HG02981 (cell line): ENCODE measurements at regions not wholly inside any gene's neighbourhood (a gene's known extent, or its start where the extent isn't known, plus 50 kb on each side); places are given as distances from the start of the nearest gene placed in this dataset.
"Not testable (repeated sequence)": the region's sequence is repeated elsewhere in the genome, so short reads cannot be mapped to it uniquely, and the experiment has no call there.

Source experiments
- ATAC-seq: cut with Tn5 transposase; IDR thresholded peaks from one replicate; pipeline ENCODE4 v1.9.1; 2021; ENCODE audit warnings: mild to moderate bottlenecking, moderate library complexity; ENCODE audit not compliant: unreplicated experiment

GRCh38 chr6:103496588-103496987, 1363.1 kb downstream of the HACE1 start:
- ATAC-seq = not testable (repeated sequence)

DNA sequence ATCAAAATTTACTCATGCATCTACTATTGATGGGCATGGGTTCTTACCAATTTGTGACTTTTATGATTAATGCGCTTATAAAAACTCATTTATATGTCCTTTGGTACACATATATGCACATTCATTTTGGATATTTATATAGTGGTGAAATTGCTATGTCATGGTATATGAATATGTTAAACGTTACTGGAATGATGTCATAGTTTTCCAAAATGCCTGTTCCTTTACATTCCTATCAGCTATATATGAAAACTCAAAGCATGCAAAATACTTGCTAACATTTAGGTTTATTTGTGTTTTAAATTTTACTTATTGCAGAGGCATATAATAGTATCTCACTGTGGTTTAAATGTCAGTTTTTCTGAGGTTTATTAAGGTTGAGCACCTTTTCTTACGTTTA, 1403.1 kb downstream of the HACE1 start:
- ATAC-seq = no peak

DNA sequence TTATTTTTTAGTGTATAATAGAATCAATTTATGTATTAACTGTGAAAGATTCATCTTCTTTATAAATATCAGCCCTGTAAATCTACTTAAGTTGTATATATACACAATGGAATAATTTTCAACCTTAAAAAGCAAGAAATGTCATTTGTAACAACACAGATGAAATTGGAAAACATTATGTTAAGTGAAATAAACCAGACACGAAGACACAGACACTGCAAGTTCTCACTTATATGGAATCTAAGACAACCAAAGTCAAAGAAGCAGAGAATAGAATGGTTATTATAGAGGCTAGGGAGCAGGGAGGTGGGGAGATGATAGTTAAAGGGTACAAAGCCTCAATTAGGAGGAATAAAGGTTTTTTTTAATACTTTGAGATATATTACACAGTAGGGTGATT, 1404.4 kb downstream of the HACE1 start:
- ATAC-seq = no peak

- no peak for ATAC-seq
Observed at GRCh38 chr6:103409475-103409874, 1450.2 kb downstream of the HACE1 start.

DNA sequence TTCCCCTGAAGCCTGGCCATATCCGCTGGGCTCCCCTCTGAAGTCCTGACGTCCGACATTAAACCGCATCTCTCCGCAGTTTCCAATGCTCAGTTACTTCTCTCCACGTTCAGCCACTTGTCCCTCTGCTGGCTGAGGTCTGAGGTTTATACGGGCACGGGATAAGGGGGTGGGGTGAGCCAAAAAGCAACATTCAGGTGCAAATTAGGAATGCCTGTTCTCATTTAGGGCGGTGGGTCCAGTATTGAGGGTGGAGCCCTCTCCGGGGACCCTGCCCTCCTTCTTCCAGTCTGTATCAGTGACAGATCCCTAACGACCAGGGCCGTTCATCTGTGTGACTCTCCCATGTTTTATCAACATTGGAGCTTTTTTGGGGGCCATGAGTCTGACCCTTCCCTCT, 1454.4 kb downstream of the HACE1 start:
- ATAC-seq = no peak

DNA sequence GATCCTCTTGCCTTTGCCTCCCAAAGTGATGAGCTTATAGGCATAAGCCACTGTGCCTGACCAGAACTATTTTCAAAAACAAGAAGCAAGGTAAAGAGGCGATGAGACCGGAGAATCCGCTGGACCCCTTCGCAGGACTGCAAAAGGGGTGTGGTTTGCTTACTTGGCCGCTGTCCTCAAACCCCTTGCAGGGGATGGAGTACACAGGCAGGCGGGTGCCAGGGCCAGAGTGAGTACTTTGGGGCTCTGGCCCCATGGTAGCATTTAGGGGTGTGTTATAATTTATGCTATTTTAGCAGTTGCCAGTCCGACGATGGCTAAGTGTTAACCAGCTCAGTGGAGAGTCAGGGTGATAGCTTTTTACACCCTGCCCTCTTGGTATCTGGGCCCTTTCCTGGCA, 1454.9 kb downstream of the HACE1 start:
- no peak for ATAC-seq

DNA sequence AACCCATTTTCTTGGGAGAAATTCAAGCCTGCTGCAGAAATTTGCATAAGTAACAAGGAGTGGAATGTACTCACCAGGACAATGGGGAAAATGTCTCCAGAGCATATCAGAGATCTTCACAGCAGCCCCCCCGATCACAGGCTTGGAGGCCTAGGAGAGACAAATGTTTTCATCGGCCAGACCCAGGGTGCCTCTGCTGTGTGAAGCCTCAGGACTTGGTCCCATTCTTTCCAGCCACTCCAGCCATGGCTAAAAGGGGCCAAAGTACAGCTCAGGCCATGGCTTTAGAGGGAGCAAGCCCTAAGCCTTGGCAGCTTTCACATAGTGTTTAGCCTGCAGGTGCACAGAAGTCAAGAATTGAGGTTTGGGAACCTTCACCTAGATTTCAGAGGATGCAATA, 1463.0 kb downstream of the HACE1 start:
- ATAC-seq = no peak

DNA sequence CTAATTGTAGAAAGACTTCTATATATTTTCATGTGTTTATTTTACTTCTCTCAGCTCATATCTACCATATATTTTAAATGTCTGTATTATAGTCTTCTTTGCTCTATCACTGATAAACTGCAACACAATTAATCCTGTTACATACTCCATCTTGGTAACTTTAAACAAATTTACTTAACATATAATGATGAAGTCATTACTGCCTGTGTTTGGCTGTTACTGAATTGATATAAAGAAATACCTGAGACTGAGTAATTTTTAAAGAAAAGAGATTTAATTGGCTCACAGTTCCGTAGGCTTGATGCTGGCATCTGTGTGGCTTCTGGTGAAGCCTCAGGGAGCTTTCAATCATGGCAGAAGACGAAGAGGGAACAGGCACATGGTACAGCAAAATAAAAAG, 1480.4 kb downstream of the HACE1 start:
- ATAC-seq = no peak

DNA sequence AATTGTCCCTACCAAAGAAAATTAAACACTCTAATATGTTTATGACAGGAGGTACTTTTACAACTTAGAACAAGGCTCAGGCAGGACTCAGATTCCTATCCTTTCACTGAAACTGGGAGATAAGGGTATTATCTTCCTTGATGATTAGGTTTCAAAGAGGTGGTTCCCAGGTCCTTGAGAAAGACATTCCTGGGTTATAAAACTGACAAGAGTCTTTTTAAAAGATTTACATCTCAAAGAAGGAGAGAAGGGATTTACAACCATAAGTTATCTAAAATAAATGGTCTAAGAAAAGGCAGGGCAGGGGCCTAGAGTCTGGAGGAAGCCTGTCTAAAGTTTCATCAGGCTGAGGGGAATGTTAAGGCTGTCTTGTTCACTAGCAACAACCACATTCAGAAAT, 1492.5 kb downstream of the HACE1 start:
- ATAC-seq = no peak

GRCh38 chr6:103356531-103356930, 1503.2 kb downstream of the HACE1 start:
- ATAC-seq = no peak

DNA sequence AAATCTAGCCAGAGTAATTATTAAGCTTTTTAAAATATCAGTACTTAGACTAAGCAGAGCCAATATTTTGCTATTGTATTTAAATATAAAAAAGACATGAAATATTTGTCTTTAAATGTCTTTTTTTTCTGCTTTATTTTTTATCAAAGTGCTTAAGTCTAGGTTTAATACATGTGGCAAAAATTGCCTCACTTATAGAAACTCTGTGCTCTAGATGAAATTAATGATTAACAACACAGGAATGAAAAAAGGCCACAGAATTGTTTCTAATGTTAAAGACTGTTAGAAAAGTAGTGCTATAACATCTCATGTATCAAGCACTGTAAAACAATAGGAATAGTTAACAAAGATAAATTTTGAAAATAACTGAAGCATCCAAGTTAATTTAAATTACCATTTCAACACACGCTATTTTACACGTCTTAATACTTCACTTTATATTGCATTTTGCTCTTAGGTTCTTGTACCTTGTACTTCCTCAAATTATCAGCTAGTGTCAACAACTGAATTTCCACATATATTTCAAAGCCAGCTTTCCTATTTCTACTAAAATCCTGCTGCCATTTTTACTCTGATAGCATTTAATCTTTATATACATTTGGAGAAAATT, 1515.1 kb downstream of the HACE1 start:
- no peak for ATAC-seq

DNA sequence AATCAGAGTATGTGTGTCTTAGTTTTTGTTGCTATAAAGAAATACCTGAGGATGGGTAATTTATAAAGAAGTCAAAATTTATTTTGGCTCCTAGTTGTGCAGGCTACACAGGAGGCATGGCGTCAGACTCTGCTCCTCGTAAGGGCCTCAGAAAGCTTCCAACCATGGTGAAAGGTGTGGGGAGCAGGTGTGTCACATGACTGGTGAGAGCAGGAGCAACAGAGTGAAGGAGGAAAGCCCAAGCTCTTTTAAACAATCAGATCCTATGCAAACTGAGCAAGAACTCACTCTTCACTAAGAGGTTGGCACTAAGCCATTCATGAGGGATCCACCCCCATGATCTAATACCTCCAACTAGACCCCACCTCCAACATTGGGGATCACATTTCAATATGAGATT, 1524.3 kb downstream of the HACE1 start:
- ATAC-seq = no peak

DNA sequence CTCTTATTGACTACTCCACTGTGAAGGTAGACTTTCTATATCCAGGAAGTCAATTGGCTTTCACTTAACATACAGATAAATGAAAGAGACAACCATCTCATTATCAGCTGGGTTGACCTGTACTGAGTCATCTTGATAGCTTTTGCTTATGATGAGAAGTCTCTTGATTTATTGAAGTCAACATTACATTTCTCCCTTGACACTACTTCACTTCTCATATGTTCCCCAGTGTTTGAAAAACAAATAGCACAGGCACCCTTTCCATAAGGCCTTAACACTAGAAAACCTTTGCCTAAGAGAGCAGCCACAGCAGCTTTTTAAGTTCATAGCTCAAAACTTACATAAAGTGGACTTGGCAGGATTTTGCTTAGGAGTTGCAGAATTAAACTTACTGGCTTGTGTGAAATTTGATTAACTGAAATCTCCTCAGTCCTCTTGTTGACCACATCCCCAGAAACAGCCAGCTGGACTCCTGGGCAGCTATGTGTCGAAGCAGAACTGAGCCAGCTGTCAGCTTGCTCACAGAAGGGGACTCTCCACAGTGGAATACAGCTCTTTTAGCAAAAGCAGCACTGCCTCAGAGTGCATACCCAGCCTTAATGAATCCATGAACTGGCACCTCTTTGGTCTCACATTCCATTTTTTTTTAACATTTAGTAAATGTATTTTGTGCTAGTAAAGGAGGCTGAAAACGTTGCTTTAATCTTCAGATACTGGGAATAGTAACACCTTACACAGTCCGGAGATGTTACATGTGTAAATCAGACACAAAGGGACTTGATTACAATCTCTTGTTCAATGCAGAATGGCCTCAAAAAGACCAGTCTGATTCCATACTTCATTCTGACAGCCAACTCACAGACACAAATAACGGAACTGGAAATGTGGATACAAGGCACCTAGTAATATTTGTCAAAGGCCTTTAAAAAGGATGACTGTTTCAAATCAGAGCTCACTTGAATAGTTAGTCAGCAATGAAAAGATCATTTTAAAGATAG, 1532.7 kb downstream of the HACE1 start:
- no peak for ATAC-seq

GRCh38 chr6:103313432-103313831, 1546.3 kb downstream of the HACE1 start:
- no peak for ATAC-seq

GRCh38 chr6:103294376-103294775, 1565.3 kb downstream of the HACE1 start:
- ATAC-seq = not testable (repeated sequence)

DNA sequence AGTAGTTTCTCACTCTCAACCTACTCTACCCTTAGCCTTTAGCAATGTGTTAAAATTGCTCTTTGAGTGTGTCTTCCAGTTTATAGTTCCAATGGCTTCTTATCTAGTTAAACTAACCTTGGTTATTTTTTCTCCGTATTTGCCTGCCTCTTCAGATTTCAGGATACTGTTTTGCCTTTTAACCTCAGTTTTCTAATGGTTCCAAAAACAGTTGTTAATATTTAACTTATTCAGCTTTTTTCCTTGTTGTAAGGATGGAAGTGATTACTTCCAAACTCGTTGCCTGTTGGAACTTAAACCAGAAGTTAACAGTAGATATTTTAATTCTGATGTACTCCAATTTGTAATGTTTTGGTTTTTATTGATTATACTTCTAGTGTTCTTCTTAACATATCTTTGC, 1574.9 kb downstream of the HACE1 start:
- ATAC-seq = no peak

DNA sequence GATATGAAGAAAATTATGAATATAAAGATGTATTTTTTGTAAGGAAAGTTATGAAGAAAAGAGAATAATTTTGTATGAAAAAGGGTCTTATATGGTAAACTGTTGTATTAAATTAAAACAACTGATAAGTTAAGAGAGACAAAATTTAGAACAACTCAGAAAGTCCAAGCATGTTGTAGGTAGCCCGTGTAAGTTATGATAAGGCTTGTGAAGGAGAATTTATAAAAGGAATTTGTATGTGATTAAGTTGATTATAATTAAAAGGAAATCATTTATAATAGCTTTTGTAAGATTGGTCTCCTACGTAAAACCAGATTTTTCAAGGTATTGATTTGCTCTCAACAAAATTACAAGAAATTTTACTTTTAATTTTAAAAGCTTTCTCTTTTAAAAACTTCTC, 1579.3 kb downstream of the HACE1 start:
- no peak for ATAC-seq

- ATAC-seq = no peak
Observed at GRCh38 chr6:103277936-103278335, 1581.8 kb downstream of the HACE1 start.

DNA sequence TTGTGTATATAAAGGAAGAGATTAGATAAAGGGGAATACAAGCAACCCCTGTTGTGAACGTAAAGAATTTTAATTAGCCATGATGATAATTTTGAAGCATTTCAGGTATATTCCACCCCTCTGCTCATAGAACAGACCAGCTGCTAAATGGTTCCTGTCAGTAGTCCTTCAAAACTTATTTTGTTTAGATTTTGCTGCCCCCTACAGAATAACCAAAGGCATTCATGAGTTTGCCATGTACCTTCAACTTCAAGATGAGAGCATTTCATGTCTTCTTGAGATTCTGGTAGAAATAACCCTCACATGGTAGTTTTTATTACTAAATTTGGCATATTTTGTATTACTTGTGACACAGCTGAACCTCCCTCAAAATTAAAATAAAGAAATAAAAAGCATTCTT, 1586.7 kb downstream of the HACE1 start:
- ATAC-seq = no peak

- ATAC-seq = no peak
Observed at GRCh38 chr6:103269581-103269980, 1590.1 kb downstream of the HACE1 start.

DNA sequence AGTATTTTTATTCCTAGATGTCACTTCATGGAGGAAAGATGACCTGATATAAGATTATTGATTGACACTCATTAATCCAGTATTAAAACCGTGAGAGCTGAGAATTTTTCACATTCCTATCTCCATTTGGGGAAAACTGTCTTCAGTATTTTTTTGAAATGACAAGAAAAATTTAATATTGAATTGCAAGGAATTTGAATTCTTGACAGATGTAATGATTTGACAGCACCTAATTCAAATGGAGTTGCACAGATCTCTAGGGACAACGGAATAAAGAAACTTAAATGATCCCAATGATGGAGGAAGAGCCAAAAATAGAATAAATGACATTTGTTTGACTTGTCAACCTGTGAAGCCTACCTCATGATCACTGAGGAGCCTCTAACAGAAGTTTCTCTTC, 1591.4 kb downstream of the HACE1 start:
- no peak for ATAC-seq

DNA sequence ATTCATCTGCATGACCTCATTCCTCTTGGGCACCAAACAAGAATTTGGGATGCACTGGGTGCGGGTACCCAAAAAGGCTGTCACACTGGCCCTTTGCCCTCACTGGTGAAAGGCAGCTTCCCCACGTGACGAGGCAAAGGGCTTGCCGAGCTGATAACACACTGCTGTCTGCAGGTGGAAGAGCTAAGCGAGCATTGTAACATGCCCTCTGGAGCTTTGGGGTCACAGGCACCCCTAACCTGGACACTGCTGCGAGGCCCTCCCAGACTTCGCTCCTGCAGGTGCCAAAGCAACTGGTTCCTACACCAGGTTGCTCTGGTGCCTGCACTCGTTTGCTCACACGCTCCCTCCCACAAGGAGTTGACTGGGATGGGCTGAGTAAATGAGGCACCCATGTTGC, 1595.7 kb downstream of the HACE1 start:
- ATAC-seq = no peak
